HS-5 (cell line): ENCODE measurements at regions not wholly inside any gene's neighbourhood (a gene's known extent, or its start where the extent isn't known, plus 50 kb on each side); places are given as distances from the start of the nearest gene placed in this dataset.

ENCODE experiments used
- DNase-seq: peaks from one replicate; pipeline ENCODE4 v3.0.0-alpha.2; 2012; ENCODE audit warnings: low read depth

GRCh38 chr3:81967393-81967792 lies 205.9 kb upstream of the GBE1 start:
- DNase-seq: no peak

GRCh38 chr3:81965696-81966095 lies 204.3 kb upstream of the GBE1 start:
- no peak for DNase-seq

GRCh38 chr3:81962396-81962795 lies 201.0 kb upstream of the GBE1 start:
- DNase-seq: no peak

GRCh38 chr3:81958972-81959640 lies 197.7 kb upstream of the GBE1 start:
- DNase-seq: peak; percentile 31

GRCh38 chr3:81955878-81956277 lies 194.4 kb upstream of the GBE1 start:
- no peak for DNase-seq

- DNase-seq: no peak
Measured at GRCh38 chr3:81953111-81953510, 191.7 kb upstream of the GBE1 start.

- no peak for DNase-seq
Measured at GRCh38 chr3:81952141-81952540, 190.7 kb upstream of the GBE1 start.

- DNase-seq: no peak
Measured at GRCh38 chr3:81951636-81952035, 190.2 kb upstream of the GBE1 start.

GRCh38 chr3:81951106-81951505 lies 189.7 kb upstream of the GBE1 start:
- DNase-seq: no peak

- no peak for DNase-seq
Measured at GRCh38 chr3:81947359-81947758, 185.9 kb upstream of the GBE1 start.

- no peak for DNase-seq
Measured at GRCh38 chr3:81938681-81939080, 177.2 kb upstream of the GBE1 start.

GRCh38 chr3:81936817-81937216 lies 175.4 kb upstream of the GBE1 start:
- DNase-seq: no peak

- no peak for DNase-seq
Measured at GRCh38 chr3:81932681-81933080, 171.2 kb upstream of the GBE1 start.

- DNase-seq: no peak
Measured at GRCh38 chr3:81931265-81932251, 170.1 kb upstream of the GBE1 start.

GRCh38 chr3:81929697-81930096 lies 168.3 kb upstream of the GBE1 start:
- no peak for DNase-seq

- no peak for DNase-seq
Measured at GRCh38 chr3:81927811-81928210, 166.4 kb upstream of the GBE1 start.

GRCh38 chr3:81925385-81925784 lies 163.9 kb upstream of the GBE1 start:
- DNase-seq: no peak

GRCh38 chr3:81923038-81923437 lies 161.6 kb upstream of the GBE1 start:
- DNase-seq: no peak

- DNase-seq: no peak
Measured at GRCh38 chr3:81922404-81922803, 161.0 kb upstream of the GBE1 start.

- no peak for DNase-seq
Measured at GRCh38 chr3:81920816-81921215, 159.4 kb upstream of the GBE1 start.

- DNase-seq: no peak
Measured at GRCh38 chr3:81916890-81917289, 155.4 kb upstream of the GBE1 start.

GRCh38 chr3:81913886-81914663 lies 152.6 kb upstream of the GBE1 start:
- DNase-seq: no peak

- no peak for DNase-seq
Measured at GRCh38 chr3:81911221-81911620, 149.8 kb upstream of the GBE1 start.
